Endothelial cell of umbilical vein (primary cell): ENCODE measurements at regions not wholly inside any gene's neighbourhood (a gene's known extent, or its start where the extent isn't known, plus 50 kb on each side); places are given as distances from the start of the nearest gene placed in this dataset.

Experiments used
- BruUV-seq: library from RNA; stranded (reverse); fragments of 400-500 nt; replicated peaks from 2 replicates; lab custom pipeline; 2021; lab: Mats Ljungman, UMichigan
- CTCF ChIA-PET: fragments of 300-600, 350-600 bp; sonication (Branson Sonifier 250); formaldehyde crosslinking; loops from one replicate; lab custom pipeline; 2021; ENCODE audit warnings: antibody characterized with exemption, inconsistent platforms; lab: Charles Lee
- POLR2A ChIA-PET: fragments of 300-600, 350-600 bp; sonication (Branson Sonifier 250); formaldehyde crosslinking; loops from one replicate; lab custom pipeline; 2021; ENCODE audit warnings: antibody characterized with exemption, inconsistent platforms; lab: Charles Lee
- DNase-seq: peaks from one replicate; pipeline ENCODE4 v3.0.0-alpha.2; 2011; ENCODE audit warnings: low read depth, low spot score
- FAIRE-seq: peaks from 2 replicates; lab custom pipeline; 2011; peaks lifted over from hg19 to GRCh38; lab: Jason Lieb, UNC
- H2AFZ ChIP-seq: 2 replicates; pipeline ENCODE4 v1.6.0; 2012; ENCODE audit warnings: low read depth, low read length, control low read depth, inconsistent platforms
- H3K27ac ChIP-seq: 2 replicates; pipeline ENCODE4 v1.5.1; 2011; ENCODE audit warnings: low read depth, mild to moderate bottlenecking, control low read depth, low read length, moderate library complexity; ENCODE audit not compliant: insufficient read depth
- H3K27me3 ChIP-seq, 2 experiments: 2 replicates each; pipeline versions ENCODE4 v1.6.0 to v1.6.1; 2011; ENCODE audit warnings: low read length in 2 of 2, mixed read lengths in 1 of 2; ENCODE audit not compliant: control insufficient read depth in 2 of 2, insufficient read depth in 2 of 2
- H3K36me3 ChIP-seq, 2 experiments: 2 replicates in 1 of 2; 3 replicates in 1 of 2; pipeline ENCODE4 v1.5.1; 2011; ENCODE audit warnings: low read length in 2 of 2, mild to moderate bottlenecking in 1 of 2, moderate library complexity in 1 of 2; ENCODE audit not compliant: control insufficient read depth in 2 of 2, insufficient read depth in 2 of 2; ENCODE audit errors: extremely low read depth in 1 of 2
- H3K4me1 ChIP-seq: 3 replicates; pipeline ENCODE4 v1.5.1; 2011; ENCODE audit warnings: mild to moderate bottlenecking, low read length; ENCODE audit not compliant: control insufficient read depth, insufficient read depth; ENCODE audit errors: extremely low read depth
- H3K4me2 ChIP-seq: 2 replicates; pipeline ENCODE4 v1.6.1; 2011; ENCODE audit warnings: low read length, control low read depth, mixed read lengths; ENCODE audit not compliant: insufficient read depth
- H3K4me3 ChIP-seq, 3 experiments: fragments of 200-600 bp in 1 of 3; sonication (generic), shearing (Covaris generic) in 1 of 3; replicated peaks in 1 of 3; 2 replicates each; pipeline ENCODE4 v1.5.1; 2011 to 2016; ENCODE audit warnings: control low read depth in 3 of 3, low read length in 3 of 3, mild to moderate bottlenecking in 2 of 3, inconsistent platforms in 1 of 3, low read depth in 1 of 3, moderate library complexity in 1 of 3; ENCODE audit not compliant: insufficient read depth in 1 of 3
- H3K79me2 ChIP-seq: 2 replicates; pipeline ENCODE4 v1.6.0; 2012; ENCODE audit warnings: low read length, inconsistent platforms; ENCODE audit not compliant: control insufficient read depth, insufficient read depth
- H3K9ac ChIP-seq: replicated peaks from 2 replicates; pipeline ENCODE3; 2011; ENCODE audit warnings: low read length, control low read depth; ENCODE audit not compliant: insufficient read depth; ENCODE audit errors: extremely low read depth
- H3K9me1 ChIP-seq: replicated peaks from 3 replicates; pipeline ENCODE4 v1.6.0; 2011; ENCODE audit warnings: mild to moderate bottlenecking, low read length; ENCODE audit not compliant: control insufficient read depth, insufficient read depth; ENCODE audit errors: extremely low read depth
- H3K9me3 ChIP-seq: replicated peaks from 2 replicates; pipeline ENCODE4 v1.5.1; 2012; ENCODE audit warnings: low read length, inconsistent platforms; ENCODE audit not compliant: control insufficient read depth, insufficient read depth
- H4K20me1 ChIP-seq: replicated peaks from 2 replicates; pipeline ENCODE3; 2011; ENCODE audit warnings: mild to moderate bottlenecking, low read length; ENCODE audit not compliant: control insufficient read depth, insufficient read depth; ENCODE audit errors: extremely low read depth
- EZH2 ChIP-seq: IDR thresholded peaks from 2 replicates; pipeline ENCODE4 v1.6.1; 2012; ENCODE audit warnings: borderline replicate concordance, low read depth, mild to moderate bottlenecking, moderate library complexity, low read length, inconsistent platforms; ENCODE audit not compliant: severe bottlenecking
- FOS ChIP-seq: IDR thresholded peaks from 2 replicates; pipeline ENCODE4 v1.6.1; 2011; ENCODE audit warnings: mild to moderate bottlenecking, low read length, moderate library complexity, borderline replicate concordance; ENCODE audit not compliant: insufficient read depth
- GATA2 ChIP-seq: IDR thresholded peaks from 2 replicates; pipeline ENCODE4 v1.7.0; 2011; ENCODE audit warnings: low read depth, mild to moderate bottlenecking, moderate library complexity, mixed read lengths, low read length; ENCODE audit not compliant: insufficient read length, insufficient read depth
- JUN ChIP-seq: IDR thresholded peaks from 2 replicates; pipeline ENCODE4 v1.6.1; 2011; ENCODE audit warnings: borderline replicate concordance, low read depth; ENCODE audit not compliant: insufficient read length, insufficient read depth
- MYC ChIP-seq: IDR thresholded peaks from one replicate; pipeline ENCODE4 v1.6.1; 2011; ENCODE audit warnings: mild to moderate bottlenecking, low read depth, low read length
- POLR2A ChIP-seq: IDR thresholded peaks from 2 replicates; pipeline ENCODE4 v1.6.1; 2012; ENCODE audit warnings: low read depth, mild to moderate bottlenecking, control low read depth, low read length
- POLR2AphosphoS5 ChIP-seq: IDR thresholded peaks from 2 replicates; pipeline ENCODE4 v1.6.1; 2012; ENCODE audit warnings: low read depth, mild to moderate bottlenecking, control low read depth, low read length, moderate library complexity; ENCODE audit not compliant: insufficient read depth
- dilution Hi-C: fragments of 300-500 bp; cut with MboI; formaldehyde crosslinking; loops from one replicate; pipeline ENCODE4 v1.15.0; 2019; ENCODE audit warnings: low sequenced_read_pairs; ENCODE audit not compliant: extremely low pct_ligation_motif_present
- intact Hi-C: fragments of 100-400 bp; cut with micrococcal nuclease; formaldehyde crosslinking; loops from one replicate; pipeline ENCODE4 v1.10.0; 2022
- TF ChIP-seq, protein P1 (sequence below), 2 donors: IDR thresholded peaks; 1 replicate in 1 of 2; 2 replicates in 1 of 2; pipeline ENCODE4 v1.5.1; 2011; ENCODE audit warnings: low read length in 2 of 2, mild to moderate bottlenecking in 2 of 2, moderate library complexity in 2 of 2, control low read depth in 1 of 2, inconsistent platforms in 1 of 2, low read depth in 1 of 2; ENCODE audit not compliant: insufficient read depth in 1 of 2; ENCODE audit errors: extremely low read depth in 1 of 2

GRCh38 chr7:16035392-16035791 is 348.9 kb upstream of the MEOX2 start:
- Histone ChIP-seq H3K9me3 (no peaks in the 10 kb centered on the region), H3K27ac (no peak overlapping the region), H3K9ac (no peak overlapping the region), H3K4me1 (no peaks in the 10 kb centered on the region), H3K9me1 (no peaks in the 10 kb centered on the region), H3K36me3 (no peaks in the 10 kb centered on the region), H3K4me2 (no peak overlapping the region), H4K20me1 (no peaks in the 10 kb centered on the region), H3K4me3 (no peak overlapping the region), H3K79me2 (no peaks in the 10 kb centered on the region), H3K27me3 (no peaks in the 10 kb centered on the region), H2AFZ (no peak overlapping the region)
- DNase-seq (no peak), FAIRE-seq (no peak)
- dilution Hi-C loops (no loop called here), intact Hi-C loops (no loop called here)
- CTCF ChIA-PET, result no interaction called here
- POLR2A ChIA-PET, result no interaction called here
- no TSS peak for BruUV-seq
- TF ChIP-seq MYC, result no peak
- no peak for TF ChIP-seq POLR2A
- no peak for TF ChIP-seq GATA2
- no peak for TF ChIP-seq EZH2
- TF ChIP-seq POLR2AphosphoS5, result no peak
- no peak for TF ChIP-seq JUN
- TF ChIP-seq, protein P1, sequence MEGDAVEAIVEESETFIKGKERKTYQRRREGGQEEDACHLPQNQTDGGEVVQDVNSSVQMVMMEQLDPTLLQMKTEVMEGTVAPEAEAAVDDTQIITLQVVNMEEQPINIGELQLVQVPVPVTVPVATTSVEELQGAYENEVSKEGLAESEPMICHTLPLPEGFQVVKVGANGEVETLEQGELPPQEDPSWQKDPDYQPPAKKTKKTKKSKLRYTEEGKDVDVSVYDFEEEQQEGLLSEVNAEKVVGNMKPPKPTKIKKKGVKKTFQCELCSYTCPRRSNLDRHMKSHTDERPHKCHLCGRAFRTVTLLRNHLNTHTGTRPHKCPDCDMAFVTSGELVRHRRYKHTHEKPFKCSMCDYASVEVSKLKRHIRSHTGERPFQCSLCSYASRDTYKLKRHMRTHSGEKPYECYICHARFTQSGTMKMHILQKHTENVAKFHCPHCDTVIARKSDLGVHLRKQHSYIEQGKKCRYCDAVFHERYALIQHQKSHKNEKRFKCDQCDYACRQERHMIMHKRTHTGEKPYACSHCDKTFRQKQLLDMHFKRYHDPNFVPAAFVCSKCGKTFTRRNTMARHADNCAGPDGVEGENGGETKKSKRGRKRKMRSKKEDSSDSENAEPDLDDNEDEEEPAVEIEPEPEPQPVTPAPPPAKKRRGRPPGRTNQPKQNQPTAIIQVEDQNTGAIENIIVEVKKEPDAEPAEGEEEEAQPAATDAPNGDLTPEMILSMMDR (IDR thresholded peaks at IDR 0.05; ENCODE audit: extremely low read depth in 1 of 2, insufficient read depth in 1 of 2, low read depth in 1 of 2, low read length in 2 of 2), result no peak

- no peaks in the 10 kb centered on the region for H3K9me1 ChIP-seq
- FAIRE-seq, result no peak
Observed at GRCh38 chr7:16034866-16035265, 348.4 kb upstream of the MEOX2 start.

More at GRCh38 chr7:16034866-16035265, 348.4 kb upstream of the MEOX2 start:
- H3K9ac ChIP-seq, result no peak overlapping the region
- no peaks in the 10 kb centered on the region for H3K9me3 ChIP-seq
- intact Hi-C loops (no loop called here), dilution Hi-C loops (no loop called here)
- no peaks in the 10 kb centered on the region for H3K36me3 ChIP-seq
- no TSS peak for BruUV-seq
- no peak for DNase-seq
- H4K20me1 ChIP-seq, result no peaks in the 10 kb centered on the region
- ChIA-PET CTCF (interaction anchor here (1.0 kb wide), 1 partner anchor 314 kb away, joined by 3 read pairs; no protein-coding TSS in a partner anchor), POLR2A (no interaction called here)
- H2AFZ ChIP-seq, result no peak overlapping the region
- TF ChIP-seq GATA2 (no peak), FOS (no peak)
- H3K4me3 ChIP-seq, result no peak overlapping the region
- no peak overlapping the region for H3K27ac ChIP-seq
- no peaks in the 10 kb centered on the region for H3K79me2 ChIP-seq
- no peaks in the 10 kb centered on the region for H3K4me1 ChIP-seq
- H3K27me3 ChIP-seq, result no peaks in the 10 kb centered on the region
- no peak overlapping the region for H3K4me2 ChIP-seq
